Left ventricle myocardium inferior (tissue), 1 donor: ENCODE measurements at regions not wholly inside any gene's neighbourhood (a gene's known extent, or its start where the extent isn't known, plus 50 kb on each side); places are given as distances from the start of the nearest gene placed in this dataset.

Experiments
- DNase-seq: peaks from one replicate; pipeline ENCODE4 v3.0.0-alpha.2; 2020
- H3K27ac ChIP-seq: fragments of 200-600 bp; replicated peaks from 2 replicates; pipeline ENCODE4 v1.8.0; 2021
- H3K27me3 ChIP-seq: fragments of 200-600 bp; 2 replicates; pipeline ENCODE4 v1.8.0; 2021; ENCODE audit warnings: low read depth
- H3K36me3 ChIP-seq: fragments of 200-600 bp; 2 replicates; pipeline ENCODE4 v1.8.0; 2021
- H3K4me1 ChIP-seq: fragments of 200-600 bp; 2 replicates; pipeline ENCODE4 v1.8.0; 2021
- H3K4me3 ChIP-seq: fragments of 200-600 bp; 2 replicates; pipeline ENCODE4 v1.8.0; 2021; ENCODE audit warnings: mild to moderate bottlenecking, moderate library complexity
- H3K9me3 ChIP-seq: fragments of 200-600 bp; replicated peaks from 2 replicates; pipeline ENCODE4 v1.8.0; 2021
- intact Hi-C: fragments of 100-400 bp; cut with micrococcal nuclease; formaldehyde crosslinking; loops from one replicate; pipeline ENCODE4 v1.11.0; 2022
- TF ChIP-seq, protein P1 (sequence below): fragments of 200-600 bp; IDR thresholded peaks from 2 replicates; pipeline ENCODE4 v1.8.0; 2021; ENCODE audit warnings: antibody characterized with exemption, mild to moderate bottlenecking, borderline replicate concordance
- donor health status: DM: no; HTN: yes; CAD: no; lungs with severe emphysema.

DNA sequence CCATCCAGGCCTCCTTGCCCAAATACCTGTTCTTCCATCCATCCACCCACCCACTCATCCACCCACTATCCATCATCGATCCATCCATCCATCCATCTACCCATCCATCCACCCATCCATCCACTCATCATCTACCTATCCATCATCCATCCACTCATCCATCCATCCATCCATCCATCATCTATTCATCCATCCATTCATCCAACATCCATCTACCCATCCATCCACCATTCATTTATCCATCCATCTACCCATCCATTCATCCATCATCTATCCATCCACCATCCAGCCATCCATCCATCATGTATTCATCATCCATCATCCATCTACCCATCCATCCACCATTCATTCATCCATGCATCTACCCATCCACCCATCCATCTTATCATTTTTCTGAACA lies 413.2 kb downstream of the CTTN start:
- H3K36me3 ChIP-seq: no peaks in the 10 kb centered on the region
- H3K27ac ChIP-seq: no peak overlapping the region
- intact Hi-C loops: no loop called here
- peaks cover 70% of the 10 kb centered on the region for H3K27me3 ChIP-seq
- TF ChIP-seq, protein P1, sequence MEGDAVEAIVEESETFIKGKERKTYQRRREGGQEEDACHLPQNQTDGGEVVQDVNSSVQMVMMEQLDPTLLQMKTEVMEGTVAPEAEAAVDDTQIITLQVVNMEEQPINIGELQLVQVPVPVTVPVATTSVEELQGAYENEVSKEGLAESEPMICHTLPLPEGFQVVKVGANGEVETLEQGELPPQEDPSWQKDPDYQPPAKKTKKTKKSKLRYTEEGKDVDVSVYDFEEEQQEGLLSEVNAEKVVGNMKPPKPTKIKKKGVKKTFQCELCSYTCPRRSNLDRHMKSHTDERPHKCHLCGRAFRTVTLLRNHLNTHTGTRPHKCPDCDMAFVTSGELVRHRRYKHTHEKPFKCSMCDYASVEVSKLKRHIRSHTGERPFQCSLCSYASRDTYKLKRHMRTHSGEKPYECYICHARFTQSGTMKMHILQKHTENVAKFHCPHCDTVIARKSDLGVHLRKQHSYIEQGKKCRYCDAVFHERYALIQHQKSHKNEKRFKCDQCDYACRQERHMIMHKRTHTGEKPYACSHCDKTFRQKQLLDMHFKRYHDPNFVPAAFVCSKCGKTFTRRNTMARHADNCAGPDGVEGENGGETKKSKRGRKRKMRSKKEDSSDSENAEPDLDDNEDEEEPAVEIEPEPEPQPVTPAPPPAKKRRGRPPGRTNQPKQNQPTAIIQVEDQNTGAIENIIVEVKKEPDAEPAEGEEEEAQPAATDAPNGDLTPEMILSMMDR: no peak
- no peak for DNase-seq
- no peak overlapping the region for H3K4me3 ChIP-seq
- no peaks in the 10 kb centered on the region for H3K9me3 ChIP-seq
- H3K4me1 ChIP-seq: no peaks in the 10 kb centered on the region

DNA sequence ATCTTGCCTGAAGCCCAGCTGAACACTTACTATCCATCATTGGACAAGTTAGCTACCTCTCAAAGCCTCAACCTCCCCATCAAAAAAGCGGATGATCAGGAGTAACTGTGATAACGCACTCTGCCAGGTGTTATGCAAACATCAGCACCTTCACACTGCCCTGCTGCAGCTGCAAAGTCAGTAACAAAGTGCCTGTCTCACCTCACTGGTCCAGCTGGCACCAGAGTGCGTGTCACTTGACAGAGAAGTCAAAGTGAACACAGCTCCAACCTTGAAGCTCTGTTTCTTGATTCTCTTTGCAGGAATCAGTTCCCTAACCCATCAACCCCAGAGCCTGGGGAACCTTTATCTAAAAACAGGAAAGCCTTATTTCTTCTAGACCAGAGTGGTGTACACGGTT lies 413.6 kb downstream of the CTTN start:
- intact Hi-C loops: no loop called here
- no peak overlapping the region for H3K27ac ChIP-seq
- no peak for DNase-seq
- no peaks in the 10 kb centered on the region for H3K9me3 ChIP-seq
- peaks cover 72% of the 10 kb centered on the region for H3K27me3 ChIP-seq
- H3K4me3 ChIP-seq: no peak overlapping the region
- TF ChIP-seq, protein P1: no peak
- H3K36me3 ChIP-seq: no peaks in the 10 kb centered on the region
- no peaks in the 10 kb centered on the region for H3K4me1 ChIP-seq

DNA sequence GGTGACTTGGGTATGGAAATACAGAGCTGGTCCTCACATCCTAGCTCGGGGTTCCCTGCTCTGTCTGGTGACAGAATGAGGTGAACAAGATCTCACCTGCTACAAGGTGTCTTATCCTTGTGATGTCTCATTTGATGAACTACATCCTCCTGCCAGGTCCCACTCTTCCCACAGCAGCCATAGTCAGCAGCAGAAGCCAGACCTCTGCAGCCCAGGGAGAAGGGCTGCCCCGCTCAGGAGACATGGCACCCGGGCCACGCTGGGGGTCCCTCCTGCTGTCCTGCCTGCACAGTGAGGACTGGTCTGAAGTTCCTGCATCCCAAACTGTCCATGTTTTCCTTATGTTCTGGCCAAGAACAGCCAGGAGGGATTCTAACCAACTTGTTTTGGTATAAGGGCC lies 414.1 kb downstream of the CTTN start:
- Histone ChIP-seq H3K4me1 (no peaks in the 10 kb centered on the region), H3K27me3 (peaks cover 69% of the 10 kb centered on the region), H3K27ac (no peak overlapping the region), H3K4me3 (no peak overlapping the region), H3K36me3 (no peaks in the 10 kb centered on the region), H3K9me3 (no peaks in the 10 kb centered on the region)
- no peak for DNase-seq
- intact Hi-C loops: no loop called here
- TF ChIP-seq, protein P1: no peak

DNA sequence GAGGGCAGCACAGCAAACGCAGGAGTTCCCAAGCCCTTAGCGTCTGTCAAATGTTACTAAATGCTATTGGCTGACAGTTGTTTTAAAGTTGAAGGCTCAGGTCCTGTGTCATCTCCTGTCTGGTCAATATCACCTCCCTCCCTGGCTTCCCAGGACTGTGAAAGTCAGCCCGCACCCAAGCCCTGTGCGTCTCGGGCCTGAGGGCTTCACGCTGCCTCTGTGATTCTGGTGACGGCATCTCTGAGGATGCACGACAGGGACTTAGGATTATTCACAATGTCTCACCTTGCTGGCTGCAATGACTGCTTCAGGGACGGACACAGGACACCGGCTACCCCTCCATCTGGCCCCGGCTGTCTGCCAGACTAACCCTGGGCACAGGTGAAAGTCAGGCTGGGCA lies 415.3 kb downstream of the CTTN start:
- H3K27me3 ChIP-seq: peaks cover 65% of the 10 kb centered on the region
- intact Hi-C loops: no loop called here

DNA sequence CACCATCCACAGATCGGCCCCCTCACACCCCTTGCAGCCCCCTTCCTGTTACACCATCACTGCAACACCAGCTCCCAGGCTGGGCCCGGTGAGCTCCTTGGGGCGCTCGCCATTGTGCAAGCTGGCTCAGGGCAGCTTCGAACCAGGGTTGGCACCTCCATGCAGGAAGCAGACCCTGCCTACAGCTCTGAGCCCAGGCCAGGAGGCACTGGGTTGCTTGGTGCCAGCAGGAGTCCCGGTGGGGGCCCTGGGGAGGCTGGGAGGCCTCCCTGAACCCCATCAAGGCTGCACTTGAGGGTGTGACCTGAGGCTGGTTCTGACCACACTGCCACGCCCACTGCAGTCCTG lies 417.1 kb downstream of the CTTN start:
- no peak for DNase-seq
- intact Hi-C loops: no loop called here

More for the DNA sequence above, 415.3 kb downstream of the CTTN start:
- Histone ChIP-seq H3K9me3 (no peaks in the 10 kb centered on the region), H3K36me3 (no peaks in the 10 kb centered on the region), H3K4me1 (no peaks in the 10 kb centered on the region), H3K27ac (no peak overlapping the region), H3K4me3 (no peak overlapping the region)
- DNase-seq: no peak
- TF ChIP-seq, protein P1: no peak

More for the DNA sequence above, 417.1 kb downstream of the CTTN start:
- Histone ChIP-seq H3K27me3 (peaks cover 71% of the 10 kb centered on the region), H3K9me3 (no peaks in the 10 kb centered on the region), H3K27ac (no peak overlapping the region), H3K4me1 (no peaks in the 10 kb centered on the region), H3K4me3 (no peak overlapping the region), H3K36me3 (no peaks in the 10 kb centered on the region)
- TF ChIP-seq, protein P1: no peak
